Brain microvascular endothelial cell (primary cell): ENCODE measurements at regions not wholly inside any gene's neighbourhood (a gene's known extent, or its start where the extent isn't known, plus 50 kb on each side); places are given as distances from the start of the nearest gene placed in this dataset.

Experiments
- DNase-seq: peaks from one replicate; pipeline ENCODE4 v3.0.0-alpha.2; 2020
- H3K27ac ChIP-seq: fragments of 250-450 bp; sonication (Bioruptor Pico); 2 replicates; pipeline ENCODE4 v1.5.1; 2020; ENCODE audit warnings: mild to moderate bottlenecking, moderate library complexity
- H3K27me3 ChIP-seq: fragments of 250-450 bp; sonication (Bioruptor Pico); replicated peaks from 2 replicates; pipeline ENCODE4 v1.5.1; 2020; ENCODE audit warnings: mild to moderate bottlenecking
- H3K36me3 ChIP-seq: fragments of 250-450 bp; sonication (Bioruptor Pico); replicated peaks from 2 replicates; pipeline ENCODE4 v1.5.1; 2020; ENCODE audit warnings: mild to moderate bottlenecking
- H3K4me3 ChIP-seq: 2 replicates; pipeline ENCODE4 v1.5.1; 2011; ENCODE audit warnings: low read depth, mild to moderate bottlenecking, control low read depth, low read length, moderate library complexity
- in situ Hi-C: cut with HindIII; loops from 2 replicates; pipeline ENCODE4 v1.10.0; 2017; ENCODE audit warnings: low sequenced_read_pairs, low pct_ligation_motif_present
- TF ChIP-seq, protein P1 (sequence below): IDR thresholded peaks from 2 replicates; pipeline ENCODE4 v1.5.1; 2011; ENCODE audit warnings: low read depth, mild to moderate bottlenecking, moderate library complexity, low read length, control low read depth, inconsistent platforms; ENCODE audit errors: missing control alignments

DNA sequence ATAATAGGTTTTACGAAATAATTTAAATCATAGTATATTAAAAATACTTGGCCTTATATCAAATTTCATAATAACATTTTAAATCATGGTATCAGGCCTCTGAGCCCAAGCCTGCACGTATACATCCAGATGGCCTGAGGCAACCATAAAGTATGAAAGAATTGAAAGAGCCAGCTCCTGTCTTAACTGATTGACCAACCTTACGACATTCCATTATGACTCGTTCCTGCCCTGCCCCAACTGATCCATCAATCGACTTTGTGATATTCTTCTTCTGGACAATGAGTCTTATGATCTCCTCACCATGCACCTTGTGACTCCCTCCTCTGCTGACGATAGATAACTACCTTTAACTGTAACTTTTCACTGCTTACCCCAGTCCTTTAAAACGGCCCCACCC lies 545.0 kb downstream of the MTRR start:
- no peak for DNase-seq
- Histone ChIP-seq H3K4me3 (no peak overlapping the region), H3K36me3 (no peaks in the 10 kb centered on the region), H3K27ac (no peak overlapping the region), H3K27me3 (no peaks in the 10 kb centered on the region)
- in situ Hi-C loops, result no loop called here
- TF ChIP-seq, protein P1, sequence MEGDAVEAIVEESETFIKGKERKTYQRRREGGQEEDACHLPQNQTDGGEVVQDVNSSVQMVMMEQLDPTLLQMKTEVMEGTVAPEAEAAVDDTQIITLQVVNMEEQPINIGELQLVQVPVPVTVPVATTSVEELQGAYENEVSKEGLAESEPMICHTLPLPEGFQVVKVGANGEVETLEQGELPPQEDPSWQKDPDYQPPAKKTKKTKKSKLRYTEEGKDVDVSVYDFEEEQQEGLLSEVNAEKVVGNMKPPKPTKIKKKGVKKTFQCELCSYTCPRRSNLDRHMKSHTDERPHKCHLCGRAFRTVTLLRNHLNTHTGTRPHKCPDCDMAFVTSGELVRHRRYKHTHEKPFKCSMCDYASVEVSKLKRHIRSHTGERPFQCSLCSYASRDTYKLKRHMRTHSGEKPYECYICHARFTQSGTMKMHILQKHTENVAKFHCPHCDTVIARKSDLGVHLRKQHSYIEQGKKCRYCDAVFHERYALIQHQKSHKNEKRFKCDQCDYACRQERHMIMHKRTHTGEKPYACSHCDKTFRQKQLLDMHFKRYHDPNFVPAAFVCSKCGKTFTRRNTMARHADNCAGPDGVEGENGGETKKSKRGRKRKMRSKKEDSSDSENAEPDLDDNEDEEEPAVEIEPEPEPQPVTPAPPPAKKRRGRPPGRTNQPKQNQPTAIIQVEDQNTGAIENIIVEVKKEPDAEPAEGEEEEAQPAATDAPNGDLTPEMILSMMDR, result no peak

DNA sequence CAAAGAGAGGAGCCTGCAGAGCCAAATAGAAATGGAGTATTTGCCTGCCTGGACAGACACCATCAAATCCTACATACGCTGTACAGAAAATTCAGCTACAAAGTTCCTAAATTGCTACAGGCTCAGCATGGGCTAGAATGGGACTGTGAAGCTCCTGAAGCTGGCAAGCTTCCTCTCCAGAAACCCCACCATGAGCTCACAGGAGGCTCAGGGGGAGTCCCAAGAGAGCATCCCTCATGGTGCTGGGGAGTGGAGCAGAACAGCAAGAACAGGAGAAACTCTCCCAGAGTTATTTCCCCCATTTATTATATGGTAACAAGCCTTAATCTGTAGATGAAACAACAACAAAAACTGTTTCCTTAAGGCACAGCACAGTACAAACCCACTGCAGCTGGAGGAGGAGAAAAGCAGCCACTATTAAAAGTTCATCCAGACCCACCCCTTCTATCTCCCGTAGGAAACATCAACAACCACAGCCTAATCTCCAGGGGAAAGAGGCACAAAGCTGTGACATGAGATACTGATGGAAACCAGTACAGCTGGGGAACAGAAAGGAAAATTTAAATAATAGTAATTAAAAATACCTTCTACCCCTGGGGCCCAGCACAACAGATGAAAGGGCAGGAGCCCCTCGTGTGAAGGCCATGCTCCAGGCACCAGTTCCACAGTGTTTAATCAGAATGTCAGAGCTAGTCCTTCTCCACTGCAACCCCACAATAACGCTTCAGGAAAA lies 548.5 kb downstream of the MTRR start:
- no peak for DNase-seq
- no peak overlapping the region for H3K4me3 ChIP-seq
- H3K36me3 ChIP-seq, result no peaks in the 10 kb centered on the region
- in situ Hi-C loops, result no loop called here
- no peak overlapping the region for H3K27ac ChIP-seq
- TF ChIP-seq, protein P1, result no peak
- H3K27me3 ChIP-seq, result no peaks in the 10 kb centered on the region

DNA sequence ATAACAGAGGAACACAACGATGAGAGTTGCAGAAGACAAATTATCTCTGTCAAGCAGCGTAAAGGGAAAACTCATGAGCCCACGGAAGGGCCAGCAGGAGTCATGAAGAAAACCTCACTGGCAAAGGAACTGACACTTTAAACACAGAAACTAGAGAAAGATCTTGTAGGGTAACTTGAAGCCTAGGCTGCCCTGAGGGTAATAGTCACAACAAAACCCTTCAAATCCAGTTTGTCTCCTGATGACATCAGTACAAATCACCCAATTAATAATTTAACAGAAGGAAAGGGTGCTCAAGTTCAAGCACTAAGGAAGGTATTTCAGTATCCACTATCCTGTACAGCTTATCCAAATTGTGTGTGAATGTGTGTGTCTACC lies 549.1 kb downstream of the MTRR start:
- Histone ChIP-seq H3K36me3 (no peaks in the 10 kb centered on the region), H3K4me3 (no peak overlapping the region), H3K27ac (no peak overlapping the region), H3K27me3 (no peaks in the 10 kb centered on the region)
- in situ Hi-C loops, result no loop called here
- TF ChIP-seq, protein P1, result no peak
- DNase-seq, result no peak

DNA sequence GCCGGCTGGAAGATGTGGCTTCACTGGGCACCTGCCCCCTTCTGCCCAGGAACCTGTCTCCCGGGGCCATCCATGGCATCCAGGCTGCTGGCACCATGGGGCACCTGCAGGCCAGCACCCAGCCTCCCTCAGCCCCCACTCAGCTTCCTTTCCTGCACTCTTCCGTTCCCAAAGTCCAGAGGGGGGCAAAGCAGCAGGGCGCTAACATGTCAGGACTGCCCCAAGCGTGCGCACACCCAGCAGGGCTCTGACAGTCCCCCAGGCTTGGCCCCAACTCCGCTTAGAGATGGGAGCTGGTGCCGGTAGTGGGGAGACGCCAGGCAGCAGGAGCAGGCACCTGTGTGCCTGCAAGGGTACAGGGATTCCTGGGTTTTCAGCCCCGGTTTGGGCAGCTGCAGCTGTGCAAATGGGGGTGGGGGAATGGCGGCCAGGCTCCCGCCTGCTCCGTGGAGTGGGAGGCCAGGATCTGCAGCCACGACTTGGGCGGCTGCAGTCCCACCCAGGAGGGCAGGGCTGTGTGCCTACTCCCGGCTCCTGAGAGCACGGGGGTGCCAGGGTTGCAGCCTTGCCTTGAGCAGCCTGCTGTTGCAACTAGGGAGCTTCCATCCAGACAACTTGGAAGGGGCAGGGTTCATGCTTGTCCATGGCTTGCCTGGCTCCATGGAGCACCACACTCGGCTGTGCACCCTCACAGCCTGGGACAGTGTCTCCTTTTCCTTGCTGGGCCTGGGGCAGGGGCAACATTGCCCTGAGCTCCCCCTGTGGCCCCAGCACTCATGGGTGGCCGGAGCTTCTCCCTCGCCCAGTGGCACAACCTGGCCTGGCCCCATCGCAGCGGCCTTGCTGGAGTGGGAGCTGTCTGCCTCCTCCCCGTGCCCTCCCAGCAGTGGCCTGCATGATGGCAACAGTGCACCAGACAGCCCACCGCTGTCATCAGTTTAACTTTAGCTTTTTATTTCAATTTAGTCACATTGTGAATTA lies 561.1 kb downstream of the MTRR start:
- Histone ChIP-seq H3K4me3 (no peak overlapping the region), H3K36me3 (no peaks in the 10 kb centered on the region), H3K27me3 (no peaks in the 10 kb centered on the region), H3K27ac (no peak overlapping the region)
- TF ChIP-seq, protein P1, result no peak
- in situ Hi-C loops, result no loop called here
- DNase-seq, result no peak

DNA sequence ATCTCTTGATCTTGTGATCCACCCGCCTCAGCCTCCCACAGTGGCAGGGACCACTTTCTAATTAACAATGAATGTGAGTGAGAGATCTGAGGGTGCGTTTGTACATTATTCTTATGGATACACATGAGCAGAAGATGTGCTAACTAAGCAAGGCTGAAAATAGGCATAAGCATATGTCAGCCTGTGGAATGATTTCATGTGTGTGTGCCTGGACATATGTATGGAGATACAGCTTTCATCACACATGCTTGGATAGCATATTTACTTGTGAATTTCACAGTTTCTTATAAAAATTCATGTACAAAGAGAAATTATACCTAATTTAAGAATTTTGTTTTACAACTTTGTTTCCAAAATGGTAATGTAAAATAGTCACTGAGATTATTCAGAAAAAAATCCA lies 565.6 kb downstream of the MTRR start:
- Histone ChIP-seq H3K27me3 (no peaks in the 10 kb centered on the region), H3K27ac (no peak overlapping the region), H3K4me3 (no peak overlapping the region), H3K36me3 (no peaks in the 10 kb centered on the region)
- TF ChIP-seq, protein P1, result no peak
- in situ Hi-C loops, result no loop called here
- DNase-seq, result no peak
